GM12878 (cell line): ENCODE measurements at regions not wholly inside any gene's neighbourhood (a gene's known extent, or its start where the extent isn't known, plus 50 kb on each side); places are given as distances from the start of the nearest gene placed in this dataset.

ENCODE experiments used
- CHD1 ChIP-seq: IDR thresholded peaks from 2 replicates; pipeline ENCODE4 v1.6.1; 2012; ENCODE audit warnings: low read depth, low read length, improper control_type of control experiment
- NBN ChIP-seq: fragments of 450-650 bp; IDR thresholded peaks from 2 replicates; pipeline ENCODE4 v1.6.1; 2016
- POLR2AphosphoS5 ChIP-seq: IDR thresholded peaks from 2 replicates; pipeline ENCODE4 v1.6.1; 2011; ENCODE audit warnings: mild to moderate bottlenecking, low read length, inconsistent platforms
- SMC3 ChIP-seq: IDR thresholded peaks from 2 replicates; pipeline ENCODE4 v1.6.1; 2011; ENCODE audit warnings: low read length, improper control_type of control experiment, borderline replicate concordance
- SRF ChIP-seq, 2 experiments: IDR thresholded peaks; 2 replicates each; pipeline ENCODE4 v1.6.1; 2011; ENCODE audit warnings: low read depth in 2 of 2, low read length in 2 of 2, mild to moderate bottlenecking in 1 of 2, moderate library complexity in 1 of 2
- TAF1 ChIP-seq: IDR thresholded peaks from 2 replicates; pipeline ENCODE4 v1.6.1; 2011; ENCODE audit warnings: mild to moderate bottlenecking, low read depth, low read length, borderline replicate concordance
- TCF7 ChIP-seq: IDR thresholded peaks from 2 replicates; pipeline ENCODE4 v1.6.1; 2014; ENCODE audit warnings: antibody characterized with exemption, borderline replicate concordance
- TF ChIP-seq, protein P1 (sequence below): IDR thresholded peaks from 2 replicates; pipeline ENCODE4 v1.6.1; 2011; ENCODE audit warnings: low read depth, low read length, improper control_type of control experiment, borderline replicate concordance
- TF ChIP-seq, protein P2 (sequence below): fragments of 450-650 bp; IDR thresholded peaks from 2 replicates; pipeline ENCODE4 v1.6.1; 2016; ENCODE audit warnings: mild to moderate bottlenecking
- TF ChIP-seq, protein P3 (sequence below): IDR thresholded peaks from 2 replicates; pipeline ENCODE4 v1.6.1; 2012; ENCODE audit warnings: low read depth, low read length, improper control_type of control experiment
- TF ChIP-seq, protein P4 (sequence below): IDR thresholded peaks from 2 replicates; pipeline ENCODE4 v1.6.1; 2012; ENCODE audit warnings: low read depth, low read length, improper control_type of control experiment
- TF ChIP-seq, protein P5 (sequence below): IDR thresholded peaks from 2 replicates; pipeline ENCODE4 v1.6.1; 2012; ENCODE audit warnings: mild to moderate bottlenecking, low read depth, low read length

DNA sequence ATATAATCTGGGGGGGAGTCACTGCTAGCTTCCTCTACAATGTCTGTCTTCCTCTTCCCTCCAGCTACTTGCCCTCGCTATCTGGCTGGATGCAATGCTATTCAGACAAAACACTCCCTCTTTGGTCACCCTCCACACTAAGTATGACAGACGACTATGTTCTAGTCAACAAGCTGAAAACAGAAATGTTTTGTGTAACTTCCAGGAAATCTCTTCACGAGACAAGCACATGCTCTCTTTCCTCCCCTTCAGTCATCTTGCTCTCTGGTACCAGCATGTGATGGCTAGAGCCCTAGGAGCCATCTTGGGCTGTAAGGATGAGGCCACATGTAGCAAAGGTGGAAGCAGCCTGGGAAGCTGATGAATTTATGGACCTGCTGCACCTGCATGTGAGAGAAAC is 151.3 kb downstream of the ARRDC4 start:
- TF ChIP-seq SRF (IDR thresholded peaks at IDR 0.05; ENCODE audit: low read depth in 2 of 2, low read length in 2 of 2) (no peak), CHD1 (no peak), POLR2AphosphoS5 (no peak), NBN (no peak), TAF1 (no peak), TCF7 (no peak), SMC3 (no peak)
- TF ChIP-seq, protein P1, sequence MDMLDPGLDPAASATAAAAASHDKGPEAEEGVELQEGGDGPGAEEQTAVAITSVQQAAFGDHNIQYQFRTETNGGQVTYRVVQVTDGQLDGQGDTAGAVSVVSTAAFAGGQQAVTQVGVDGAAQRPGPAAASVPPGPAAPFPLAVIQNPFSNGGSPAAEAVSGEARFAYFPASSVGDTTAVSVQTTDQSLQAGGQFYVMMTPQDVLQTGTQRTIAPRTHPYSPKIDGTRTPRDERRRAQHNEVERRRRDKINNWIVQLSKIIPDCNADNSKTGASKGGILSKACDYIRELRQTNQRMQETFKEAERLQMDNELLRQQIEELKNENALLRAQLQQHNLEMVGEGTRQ: no peak
- TF ChIP-seq, protein P2, sequence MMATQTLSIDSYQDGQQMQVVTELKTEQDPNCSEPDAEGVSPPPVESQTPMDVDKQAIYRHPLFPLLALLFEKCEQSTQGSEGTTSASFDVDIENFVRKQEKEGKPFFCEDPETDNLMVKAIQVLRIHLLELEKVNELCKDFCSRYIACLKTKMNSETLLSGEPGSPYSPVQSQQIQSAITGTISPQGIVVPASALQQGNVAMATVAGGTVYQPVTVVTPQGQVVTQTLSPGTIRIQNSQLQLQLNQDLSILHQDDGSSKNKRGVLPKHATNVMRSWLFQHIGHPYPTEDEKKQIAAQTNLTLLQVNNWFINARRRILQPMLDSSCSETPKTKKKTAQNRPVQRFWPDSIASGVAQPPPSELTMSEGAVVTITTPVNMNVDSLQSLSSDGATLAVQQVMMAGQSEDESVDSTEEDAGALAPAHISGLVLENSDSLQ: no peak
- TF ChIP-seq, protein P3, sequence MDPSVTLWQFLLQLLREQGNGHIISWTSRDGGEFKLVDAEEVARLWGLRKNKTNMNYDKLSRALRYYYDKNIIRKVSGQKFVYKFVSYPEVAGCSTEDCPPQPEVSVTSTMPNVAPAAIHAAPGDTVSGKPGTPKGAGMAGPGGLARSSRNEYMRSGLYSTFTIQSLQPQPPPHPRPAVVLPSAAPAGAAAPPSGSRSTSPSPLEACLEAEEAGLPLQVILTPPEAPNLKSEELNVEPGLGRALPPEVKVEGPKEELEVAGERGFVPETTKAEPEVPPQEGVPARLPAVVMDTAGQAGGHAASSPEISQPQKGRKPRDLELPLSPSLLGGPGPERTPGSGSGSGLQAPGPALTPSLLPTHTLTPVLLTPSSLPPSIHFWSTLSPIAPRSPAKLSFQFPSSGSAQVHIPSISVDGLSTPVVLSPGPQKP: no peak
- TF ChIP-seq, protein P4, sequence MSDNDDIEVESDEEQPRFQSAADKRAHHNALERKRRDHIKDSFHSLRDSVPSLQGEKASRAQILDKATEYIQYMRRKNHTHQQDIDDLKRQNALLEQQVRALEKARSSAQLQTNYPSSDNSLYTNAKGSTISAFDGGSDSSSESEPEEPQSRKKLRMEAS: no peak
- TF ChIP-seq, protein P5, sequence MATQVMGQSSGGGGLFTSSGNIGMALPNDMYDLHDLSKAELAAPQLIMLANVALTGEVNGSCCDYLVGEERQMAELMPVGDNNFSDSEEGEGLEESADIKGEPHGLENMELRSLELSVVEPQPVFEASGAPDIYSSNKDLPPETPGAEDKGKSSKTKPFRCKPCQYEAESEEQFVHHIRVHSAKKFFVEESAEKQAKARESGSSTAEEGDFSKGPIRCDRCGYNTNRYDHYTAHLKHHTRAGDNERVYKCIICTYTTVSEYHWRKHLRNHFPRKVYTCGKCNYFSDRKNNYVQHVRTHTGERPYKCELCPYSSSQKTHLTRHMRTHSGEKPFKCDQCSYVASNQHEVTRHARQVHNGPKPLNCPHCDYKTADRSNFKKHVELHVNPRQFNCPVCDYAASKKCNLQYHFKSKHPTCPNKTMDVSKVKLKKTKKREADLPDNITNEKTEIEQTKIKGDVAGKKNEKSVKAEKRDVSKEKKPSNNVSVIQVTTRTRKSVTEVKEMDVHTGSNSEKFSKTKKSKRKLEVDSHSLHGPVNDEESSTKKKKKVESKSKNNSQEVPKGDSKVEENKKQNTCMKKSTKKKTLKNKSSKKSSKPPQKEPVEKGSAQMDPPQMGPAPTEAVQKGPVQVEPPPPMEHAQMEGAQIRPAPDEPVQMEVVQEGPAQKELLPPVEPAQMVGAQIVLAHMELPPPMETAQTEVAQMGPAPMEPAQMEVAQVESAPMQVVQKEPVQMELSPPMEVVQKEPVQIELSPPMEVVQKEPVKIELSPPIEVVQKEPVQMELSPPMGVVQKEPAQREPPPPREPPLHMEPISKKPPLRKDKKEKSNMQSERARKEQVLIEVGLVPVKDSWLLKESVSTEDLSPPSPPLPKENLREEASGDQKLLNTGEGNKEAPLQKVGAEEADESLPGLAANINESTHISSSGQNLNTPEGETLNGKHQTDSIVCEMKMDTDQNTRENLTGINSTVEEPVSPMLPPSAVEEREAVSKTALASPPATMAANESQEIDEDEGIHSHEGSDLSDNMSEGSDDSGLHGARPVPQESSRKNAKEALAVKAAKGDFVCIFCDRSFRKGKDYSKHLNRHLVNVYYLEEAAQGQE: no peak
